PC-9 (cell line): ENCODE measurements at regions not wholly inside any gene's neighbourhood (a gene's known extent, or its start where the extent isn't known, plus 50 kb on each side); places are given as distances from the start of the nearest gene placed in this dataset.

Experiments
- CTCF ChIP-seq: fragments of 200-600 bp; sonication (generic); conservative IDR thresholded peaks from 2 replicates; pipeline ENCODE4 v1.6.1; 2017; ENCODE audit warnings: mixed run types, antibody characterized with exemption, mild to moderate bottlenecking, moderate library complexity
- EZH2 ChIP-seq: fragments of 200-600 bp; sonication (generic); IDR thresholded peaks from 2 replicates; pipeline ENCODE4 v1.8.0; 2017; ENCODE audit warnings: antibody characterized with exemption, low read depth

GRCh38 chr7:145795132-145795531 is 321.5 kb upstream of the CNTNAP2 start:
- TF ChIP-seq CTCF (no peak), EZH2 (no peak)
